ENCODE measurements at regions not wholly inside any gene's neighbourhood (a gene's known extent, or its start where the extent isn't known, plus 50 kb on each side); places are given as distances from the start of the nearest gene placed in this dataset.

DNA sequence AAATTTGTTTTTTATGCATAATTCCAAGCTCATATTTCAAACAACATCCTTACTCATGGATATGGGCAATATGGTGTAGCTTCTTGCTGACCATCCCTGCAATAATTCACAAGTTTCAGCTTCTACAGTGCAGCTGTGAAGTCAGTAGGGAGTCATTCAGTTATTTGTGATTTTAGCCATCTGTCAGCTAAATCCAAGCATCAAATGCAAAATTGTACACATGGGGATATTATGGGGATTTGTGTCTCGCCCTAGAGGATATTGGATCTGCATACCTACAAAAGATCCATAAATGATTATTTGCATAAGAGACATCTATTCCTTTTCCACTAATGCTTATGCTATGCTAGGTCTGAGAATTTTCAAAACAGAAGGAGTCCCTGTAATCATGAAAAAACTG lies 217.9 kb upstream of the SLITRK5 start:
- H4K20me1 ChIP-seq (ENCODE audit: control insufficient read depth, extremely low read depth, insufficient read depth, low read length) = no peaks in the 10 kb centered on the region
- TF ChIP-seq, protein P1, sequence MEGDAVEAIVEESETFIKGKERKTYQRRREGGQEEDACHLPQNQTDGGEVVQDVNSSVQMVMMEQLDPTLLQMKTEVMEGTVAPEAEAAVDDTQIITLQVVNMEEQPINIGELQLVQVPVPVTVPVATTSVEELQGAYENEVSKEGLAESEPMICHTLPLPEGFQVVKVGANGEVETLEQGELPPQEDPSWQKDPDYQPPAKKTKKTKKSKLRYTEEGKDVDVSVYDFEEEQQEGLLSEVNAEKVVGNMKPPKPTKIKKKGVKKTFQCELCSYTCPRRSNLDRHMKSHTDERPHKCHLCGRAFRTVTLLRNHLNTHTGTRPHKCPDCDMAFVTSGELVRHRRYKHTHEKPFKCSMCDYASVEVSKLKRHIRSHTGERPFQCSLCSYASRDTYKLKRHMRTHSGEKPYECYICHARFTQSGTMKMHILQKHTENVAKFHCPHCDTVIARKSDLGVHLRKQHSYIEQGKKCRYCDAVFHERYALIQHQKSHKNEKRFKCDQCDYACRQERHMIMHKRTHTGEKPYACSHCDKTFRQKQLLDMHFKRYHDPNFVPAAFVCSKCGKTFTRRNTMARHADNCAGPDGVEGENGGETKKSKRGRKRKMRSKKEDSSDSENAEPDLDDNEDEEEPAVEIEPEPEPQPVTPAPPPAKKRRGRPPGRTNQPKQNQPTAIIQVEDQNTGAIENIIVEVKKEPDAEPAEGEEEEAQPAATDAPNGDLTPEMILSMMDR (optimal IDR thresholded peaks at IDR 0.05 in 1 of 3, IDR thresholded peaks at IDR 0.05 in 1 of 3, conservative IDR thresholded peaks at IDR 0.05 in 1 of 3; ENCODE audit: extremely low read depth in 1 of 3, insufficient read depth in 2 of 3, low read length in 3 of 3) = no peak
- TF ChIP-seq EZH2 (IDR thresholded peaks at IDR 0.05; ENCODE audit: low read length) = no peak
- FAIRE-seq = no peak

DNA sequence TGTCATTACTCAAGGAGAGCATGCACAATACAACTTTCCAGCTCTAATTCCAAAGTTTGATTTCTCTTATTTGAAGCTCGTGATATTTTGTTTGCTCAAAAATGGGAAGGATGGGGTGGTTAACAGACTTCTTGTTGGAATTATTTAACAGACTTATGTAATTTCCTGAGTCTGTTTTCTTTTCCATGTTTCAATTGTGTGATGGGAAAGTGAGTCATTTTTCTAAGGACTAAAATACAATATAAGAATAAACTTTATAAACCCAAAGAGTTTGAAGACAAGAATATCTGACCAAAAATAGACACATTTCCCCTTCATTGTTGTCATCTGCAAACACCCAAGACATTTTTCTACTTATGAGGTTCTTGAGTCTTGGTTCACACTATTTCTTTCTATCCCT lies 211.8 kb upstream of the SLITRK5 start:
- FAIRE-seq (no peak), DNase-seq (ENCODE audit: low read depth, low spot score) (no peak)
- Histone ChIP-seq H3K4me1 (ENCODE audit: control insufficient read depth, extremely low read depth, insufficient read depth, low read length) (no peaks in the 10 kb centered on the region), H3K9ac (ENCODE audit: control insufficient read depth, extremely low read depth, insufficient read depth, low read length) (no peak overlapping the region), H3K27me3 (ENCODE audit: control insufficient read depth, extremely low read depth, insufficient read depth, low read length) (no peaks in the 10 kb centered on the region), H3K9me3 (ENCODE audit: control insufficient read depth, low read depth, low read length) (no peaks in the 10 kb centered on the region), H3K36me3 (ENCODE audit: control insufficient read depth in 2 of 2, extremely low read depth in 1 of 2, insufficient read depth in 2 of 2, low read length in 2 of 2) (no peaks in the 10 kb centered on the region), H4K20me1 (ENCODE audit: control insufficient read depth, extremely low read depth, insufficient read depth, low read length) (no peaks in the 10 kb centered on the region), H3K9me1 (ENCODE audit: control insufficient read depth, extremely low read depth, insufficient read depth, low read length) (no peaks in the 10 kb centered on the region), H3K27ac (ENCODE audit: control insufficient read depth, insufficient read depth, low read length) (no peak overlapping the region), H3K4me3 (ENCODE audit: control insufficient read depth in 2 of 3, extremely low read depth in 1 of 3, insufficient read depth in 2 of 3, low read depth in 1 of 3, low read length in 3 of 3) (no peak overlapping the region), H3K4me2 (ENCODE audit: control insufficient read depth, extremely low read depth, insufficient read depth, low read depth, low read length) (no peak overlapping the region), H3K79me2 (ENCODE audit: control insufficient read depth, insufficient read depth, low read length) (no peaks in the 10 kb centered on the region), H2AFZ (ENCODE audit: control insufficient read depth, low read length) (no peak overlapping the region)
- dilution Hi-C loops (cut with MboI; ENCODE audit: extremely low pct_ligation_motif_present, low sequenced_read_pairs) = no loop called here
- no peak for TF ChIP-seq EZH2 (IDR thresholded peaks at IDR 0.05; ENCODE audit: low read length)
- TF ChIP-seq, protein P1 (optimal IDR thresholded peaks at IDR 0.05 in 1 of 3, IDR thresholded peaks at IDR 0.05 in 1 of 3, conservative IDR thresholded peaks at IDR 0.05 in 1 of 3; ENCODE audit: extremely low read depth in 1 of 3, insufficient read depth in 2 of 3, low read length in 3 of 3) = no peak

More for the DNA sequence above, 217.9 kb upstream of the SLITRK5 start:
- no peak overlapping the region for H3K4me3 ChIP-seq (ENCODE audit: control insufficient read depth in 2 of 3, extremely low read depth in 1 of 3, insufficient read depth in 2 of 3, low read depth in 1 of 3, low read length in 3 of 3)
- H3K36me3 ChIP-seq (ENCODE audit: control insufficient read depth in 2 of 2, extremely low read depth in 1 of 2, insufficient read depth in 2 of 2, low read length in 2 of 2) = no peaks in the 10 kb centered on the region
- no peaks in the 10 kb centered on the region for H3K9me3 ChIP-seq (ENCODE audit: control insufficient read depth, low read depth, low read length)
- no peak overlapping the region for H2AFZ ChIP-seq (ENCODE audit: control insufficient read depth, low read length)
- no peak for DNase-seq (ENCODE audit: low read depth, low spot score)
- H3K4me2 ChIP-seq (ENCODE audit: control insufficient read depth, extremely low read depth, insufficient read depth, low read depth, low read length) = no peak overlapping the region
- no peak overlapping the region for H3K27ac ChIP-seq (ENCODE audit: control insufficient read depth, insufficient read depth, low read length)
- no peaks in the 10 kb centered on the region for H3K9me1 ChIP-seq (ENCODE audit: control insufficient read depth, extremely low read depth, insufficient read depth, low read length)
- no peaks in the 10 kb centered on the region for H3K79me2 ChIP-seq (ENCODE audit: control insufficient read depth, insufficient read depth, low read length)
- dilution Hi-C loops (cut with MboI; ENCODE audit: extremely low pct_ligation_motif_present, low sequenced_read_pairs) = no loop called here
- no peaks in the 10 kb centered on the region for H3K27me3 ChIP-seq (ENCODE audit: control insufficient read depth, extremely low read depth, insufficient read depth, low read length)
- H3K9ac ChIP-seq (ENCODE audit: control insufficient read depth, extremely low read depth, insufficient read depth, low read length) = no peak overlapping the region
- no peaks in the 10 kb centered on the region for H3K4me1 ChIP-seq (ENCODE audit: control insufficient read depth, extremely low read depth, insufficient read depth, low read length)
